ENCODE measurements at regions not wholly inside any gene's neighbourhood (a gene's known extent, or its start where the extent isn't known, plus 50 kb on each side); places are given as distances from the start of the nearest gene placed in this dataset.

DNA sequence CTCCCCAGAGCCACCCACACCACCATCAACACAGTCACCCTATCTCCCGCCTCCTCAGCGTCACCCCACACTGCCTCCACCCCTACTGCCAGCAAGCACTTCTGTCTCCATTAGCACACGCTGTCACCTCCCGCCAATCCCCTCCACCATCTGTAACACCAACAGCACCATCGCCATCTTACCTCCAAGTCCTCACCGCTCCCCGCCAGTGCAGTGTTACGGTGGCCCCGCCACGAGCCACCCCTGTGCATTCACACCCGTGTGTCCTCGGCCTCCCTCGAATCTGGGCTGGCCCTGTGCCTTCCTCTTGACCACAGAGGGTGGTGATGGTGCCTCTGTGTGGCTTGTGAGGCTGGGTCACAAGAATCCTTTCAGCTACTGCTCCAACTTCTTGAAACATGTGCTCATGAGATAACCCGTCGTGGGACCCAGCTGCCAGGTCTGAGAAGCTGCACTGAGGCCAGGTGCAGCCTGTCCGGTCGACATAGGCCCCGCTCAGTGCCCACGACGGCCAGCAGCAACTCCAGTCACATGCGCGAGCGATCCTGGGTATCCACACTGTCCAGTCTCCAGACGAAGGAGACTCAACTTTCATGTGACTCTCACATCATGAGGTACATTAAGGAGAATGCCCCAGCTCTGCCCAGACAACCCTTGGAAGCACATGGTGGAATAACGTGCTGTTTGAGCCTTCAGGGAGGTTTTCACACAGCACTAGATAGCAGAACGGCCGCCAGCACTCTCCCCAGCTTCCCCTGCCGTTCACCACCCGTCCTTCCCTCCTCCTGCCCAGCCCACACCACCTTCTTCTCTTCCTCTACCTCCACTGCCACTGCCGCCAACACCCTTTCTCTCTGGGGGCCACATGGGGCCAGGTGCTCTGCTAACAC, 72.6 kb upstream of the ASB18 start:
- ATAC-seq, result no peak
- H3K4me3 ChIP-seq, result no peak overlapping the region
- TF ChIP-seq, protein P1, sequence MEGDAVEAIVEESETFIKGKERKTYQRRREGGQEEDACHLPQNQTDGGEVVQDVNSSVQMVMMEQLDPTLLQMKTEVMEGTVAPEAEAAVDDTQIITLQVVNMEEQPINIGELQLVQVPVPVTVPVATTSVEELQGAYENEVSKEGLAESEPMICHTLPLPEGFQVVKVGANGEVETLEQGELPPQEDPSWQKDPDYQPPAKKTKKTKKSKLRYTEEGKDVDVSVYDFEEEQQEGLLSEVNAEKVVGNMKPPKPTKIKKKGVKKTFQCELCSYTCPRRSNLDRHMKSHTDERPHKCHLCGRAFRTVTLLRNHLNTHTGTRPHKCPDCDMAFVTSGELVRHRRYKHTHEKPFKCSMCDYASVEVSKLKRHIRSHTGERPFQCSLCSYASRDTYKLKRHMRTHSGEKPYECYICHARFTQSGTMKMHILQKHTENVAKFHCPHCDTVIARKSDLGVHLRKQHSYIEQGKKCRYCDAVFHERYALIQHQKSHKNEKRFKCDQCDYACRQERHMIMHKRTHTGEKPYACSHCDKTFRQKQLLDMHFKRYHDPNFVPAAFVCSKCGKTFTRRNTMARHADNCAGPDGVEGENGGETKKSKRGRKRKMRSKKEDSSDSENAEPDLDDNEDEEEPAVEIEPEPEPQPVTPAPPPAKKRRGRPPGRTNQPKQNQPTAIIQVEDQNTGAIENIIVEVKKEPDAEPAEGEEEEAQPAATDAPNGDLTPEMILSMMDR (IDR thresholded peaks at IDR 0.05), result no peak
- H3K27ac ChIP-seq, result peak overlapping the region in 4 of 10 donors; percentile 15 to 76 (median 38)
- H3K9me3 ChIP-seq, result no peaks in the 10 kb centered on the region
- no peaks in the 10 kb centered on the region for H3K27me3 ChIP-seq
- DNase-seq, result no peak
- intact Hi-C loops (cut with DNase I), result no loop called here
- peaks cover 0 to 56% (median 25%) of the 10 kb centered on the region in 9 donors for H3K4me1 ChIP-seq
- no peaks in the 10 kb centered on the region for H3K36me3 ChIP-seq
- 91 to 93% methylated on average over 30 of the region's 30 CpGs for WGBS, 2 donors

DNA sequence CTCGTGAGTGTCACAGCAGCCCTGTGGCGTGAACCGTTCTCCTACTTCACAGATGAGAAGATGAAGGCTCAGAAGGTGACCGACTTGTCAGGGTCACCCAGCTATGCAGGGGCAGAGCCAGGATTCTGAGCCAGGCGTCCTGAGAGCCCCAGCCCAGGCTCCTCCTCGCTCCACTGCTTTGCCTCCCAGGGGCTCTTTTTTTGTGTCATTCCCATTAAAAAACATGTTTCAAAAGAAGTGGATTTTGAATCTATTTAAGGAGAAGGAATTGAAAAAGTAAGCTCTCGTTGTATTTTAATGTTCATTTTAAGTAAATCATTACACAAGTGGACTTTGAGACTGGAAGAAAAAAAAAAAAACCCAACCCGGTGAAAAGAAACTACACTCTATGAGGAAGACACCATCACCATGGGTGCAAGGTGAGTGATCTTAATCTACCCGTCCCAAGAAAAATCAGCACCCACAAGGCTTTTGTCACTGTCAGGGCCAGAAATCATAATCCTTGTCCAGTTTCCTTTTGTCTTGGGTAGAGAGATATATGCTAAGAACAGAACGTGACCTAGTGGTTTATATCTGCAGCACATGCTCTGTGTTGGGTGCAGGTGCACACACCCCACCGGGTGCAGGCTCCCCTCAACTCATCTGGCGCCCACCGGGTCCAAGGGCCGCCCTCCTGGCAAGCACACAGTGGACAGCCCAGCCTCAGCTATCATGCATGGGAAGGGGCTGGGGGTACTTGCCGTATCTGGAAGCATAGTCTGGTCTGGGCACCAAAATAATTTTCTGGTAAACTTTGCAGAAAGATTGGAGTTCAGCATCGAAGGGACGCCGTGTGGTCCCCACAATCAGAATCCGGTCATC, 73.5 kb upstream of the ASB18 start:
- Histone ChIP-seq H3K27ac (peak overlapping the region in 8 of 10 donors; percentile 8 to 76 (median 37)), H3K9me3 (no peaks in the 10 kb centered on the region), H3K4me3 (peak overlapping the region in 4 of 10 donors; percentile 11 to 27 (median 12)), H3K36me3 (no peaks in the 10 kb centered on the region), H3K27me3 (no peaks in the 10 kb centered on the region), H3K4me1 (peaks cover 0 to 65% (median 25%) of the 10 kb centered on the region in 9 donors)
- intact Hi-C loops (cut with DNase I), result no loop called here
- DNase-seq (no peak), ATAC-seq (no peak)
- WGBS, 2 donors, result 76 to 80% methylated on average over 19 of the region's 19 CpGs
- TF ChIP-seq, protein P1 (IDR thresholded peaks at IDR 0.05), result no peak

DNA sequence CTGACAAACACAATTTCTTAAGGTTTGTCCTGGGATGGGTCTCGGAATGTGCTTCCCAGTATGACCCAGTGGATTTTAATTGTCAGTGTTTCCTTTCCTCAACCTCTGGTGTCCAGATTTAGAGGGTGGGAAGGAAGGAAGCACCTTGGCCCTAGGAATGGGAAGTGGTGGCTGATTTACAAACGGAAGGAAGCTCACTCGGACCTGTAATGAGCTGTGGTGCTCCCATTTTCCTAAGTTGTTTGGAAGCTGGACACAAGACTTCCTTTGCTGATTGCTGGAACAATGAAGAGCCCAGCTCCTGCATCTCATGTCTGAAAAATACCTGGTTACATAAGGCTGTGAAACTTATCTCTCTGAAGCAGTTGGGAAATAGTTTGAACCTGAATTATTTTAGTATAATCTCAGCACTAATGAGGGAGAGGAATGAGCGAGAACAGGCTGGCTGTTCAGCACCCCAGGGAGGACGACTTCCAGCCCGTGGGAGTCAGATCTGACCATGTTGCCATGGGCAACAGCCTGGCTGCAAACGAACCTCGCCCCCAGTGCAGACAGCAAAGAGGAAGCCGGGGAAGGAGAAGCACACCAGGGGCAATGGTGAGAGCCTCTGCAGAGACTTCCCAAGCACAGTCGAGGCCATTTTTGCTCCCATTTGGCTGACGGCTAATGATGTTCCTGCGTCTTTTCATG, 74.4 kb upstream of the ASB18 start:
- H3K27ac ChIP-seq, result peak overlapping the region in 7 of 10 donors; percentile 27 to 76 (median 38)
- no peaks in the 10 kb centered on the region for H3K27me3 ChIP-seq
- WGBS, 2 donors, result 31 to 41% methylated on average over 12 of the region's 12 CpGs
- peaks cover 0 to 74% (median 25%) of the 10 kb centered on the region in 9 donors for H3K4me1 ChIP-seq
- peak overlapping the region in 1 of 10 donors; percentile 11 for H3K4me3 ChIP-seq
- no peaks in the 10 kb centered on the region for H3K9me3 ChIP-seq
- H3K36me3 ChIP-seq, result no peaks in the 10 kb centered on the region
- TF ChIP-seq, protein P1 (IDR thresholded peaks at IDR 0.05), result no peak
- peak in 7 of 8 donors; percentile 52 to 78 (median 61) for ATAC-seq
- intact Hi-C loops (cut with DNase I), result no loop called here
- DNase-seq, result peak; percentile 41 to 68

DNA sequence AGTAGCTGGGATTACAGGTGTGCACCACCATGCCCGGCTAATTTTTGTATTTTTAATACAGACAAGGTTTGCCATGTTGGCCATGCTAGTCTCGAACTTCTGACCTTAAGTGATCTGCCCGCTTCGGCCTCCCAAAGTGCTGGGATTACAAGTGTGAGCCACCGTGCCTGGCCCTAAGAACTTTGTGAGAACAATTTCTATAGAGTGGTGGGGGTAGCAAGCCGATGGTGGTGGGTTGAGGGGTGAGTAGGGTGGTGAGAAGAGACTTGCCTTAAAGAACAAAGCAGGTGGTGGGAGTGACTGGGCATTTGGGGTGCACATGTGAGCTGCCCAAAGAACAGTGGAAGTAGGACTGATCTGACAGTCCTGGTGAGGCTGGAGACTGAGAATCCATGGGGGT, 76.0 kb upstream of the ASB18 start:
- H3K27me3 ChIP-seq, result no peaks in the 10 kb centered on the region
- intact Hi-C loops (cut with DNase I), result loop anchor here in 3 of 10 donors (5.0 to 10.0 kb wide), 3 partner anchors 235 to 732 kb away; no protein-coding TSS in a partner anchor
- H3K4me1 ChIP-seq, result peaks cover 0 to 65% (median 16%) of the 10 kb centered on the region in 9 donors
- no peak for ATAC-seq
- TF ChIP-seq, protein P1 (IDR thresholded peaks at IDR 0.05), result no peak
- H3K27ac ChIP-seq, result peak overlapping the region in 4 of 10 donors; percentile 14 to 76 (median 64)
- H3K4me3 ChIP-seq, result no peak overlapping the region
- no peaks in the 10 kb centered on the region for H3K9me3 ChIP-seq
- no peak for DNase-seq
- 97% methylated on average over 6 of the region's 6 CpGs for WGBS, 2 donors
- H3K36me3 ChIP-seq, result no peaks in the 10 kb centered on the region
